ENCODE measurements at regions not wholly inside any gene's neighbourhood (a gene's known extent, or its start where the extent isn't known, plus 50 kb on each side); places are given as distances from the start of the nearest gene placed in this dataset.
A peak's percentile ranks its signal among the peaks of the same experiment; 100 is the strongest.

- H3K36me3 ChIP-seq = no peaks in the 10 kb centered on the region
- no peak overlapping the region for H3K27ac ChIP-seq
- no peaks in the 10 kb centered on the region for H3K4me1 ChIP-seq
- H3K27me3 ChIP-seq = no peaks in the 10 kb centered on the region
- no peak overlapping the region for H3K4me3 ChIP-seq
- TF ChIP-seq CTCF (IDR thresholded peaks at IDR 0.05) (no peak), POLR2A (IDR thresholded peaks at IDR 0.05) (no peak)
- no peak for DNase-seq
- no peaks in the 10 kb centered on the region for H3K9me3 ChIP-seq
Measured at GRCh38 chr9:13352451-13352979, 73.0 kb upstream of the MPDZ start.

GRCh38 chr9:13351778-13352386 is 72.4 kb upstream of the MPDZ start:
- TF ChIP-seq CTCF (IDR thresholded peaks at IDR 0.05) = peak in 5 of 6 experiments; percentile 34 to 48 (median 40)
- no peak for TF ChIP-seq POLR2A (IDR thresholded peaks at IDR 0.05)
- no peaks in the 10 kb centered on the region for H3K27me3 ChIP-seq
- no peaks in the 10 kb centered on the region for H3K9me3 ChIP-seq
- DNase-seq = no peak
- no peak overlapping the region for H3K27ac ChIP-seq
- H3K36me3 ChIP-seq = no peaks in the 10 kb centered on the region
- H3K4me3 ChIP-seq = no peak overlapping the region
- no peaks in the 10 kb centered on the region for H3K4me1 ChIP-seq

- no peak for DNase-seq
- Histone ChIP-seq H3K27ac (no peak overlapping the region), H3K4me1 (no peaks in the 10 kb centered on the region), H3K36me3 (no peaks in the 10 kb centered on the region), H3K27me3 (no peaks in the 10 kb centered on the region), H3K9me3 (no peaks in the 10 kb centered on the region), H3K4me3 (no peak overlapping the region)
- TF ChIP-seq POLR2A (IDR thresholded peaks at IDR 0.05) = no peak
- no peak for TF ChIP-seq CTCF (IDR thresholded peaks at IDR 0.05)
Measured at GRCh38 chr9:13332571-13332970, 53.1 kb upstream of the MPDZ start.

GRCh38 chr9:13331320-13331719 is 51.8 kb upstream of the MPDZ start:
- Histone ChIP-seq H3K27ac (no peak overlapping the region), H3K36me3 (no peaks in the 10 kb centered on the region)
- no peak for DNase-seq

GRCh38 chr9:13330396-13331004 is 51.0 kb upstream of the MPDZ start:
- no peak overlapping the region for H3K27ac ChIP-seq
- DNase-seq = no peak
- no peaks in the 10 kb centered on the region for H3K27me3 ChIP-seq
- no peaks in the 10 kb centered on the region for H3K9me3 ChIP-seq
- H3K4me3 ChIP-seq = no peak overlapping the region
- no peaks in the 10 kb centered on the region for H3K4me1 ChIP-seq
- TF ChIP-seq CTCF (IDR thresholded peaks at IDR 0.05) = no peak
- no peak for TF ChIP-seq POLR2A (IDR thresholded peaks at IDR 0.05)
- H3K36me3 ChIP-seq = no peaks in the 10 kb centered on the region

More at GRCh38 chr9:13331320-13331719, 51.8 kb upstream of the MPDZ start:
- Histone ChIP-seq H3K9me3 (no peaks in the 10 kb centered on the region), H3K4me1 (no peaks in the 10 kb centered on the region), H3K4me3 (no peak overlapping the region), H3K27me3 (no peaks in the 10 kb centered on the region)
- TF ChIP-seq POLR2A (IDR thresholded peaks at IDR 0.05) (no peak), CTCF (IDR thresholded peaks at IDR 0.05) (no peak)

Measured in Peyer's patch (tissue), 4 donors.